CD14-positive monocyte (primary cell): ENCODE measurements at regions not wholly inside any gene's neighbourhood (a gene's known extent, or its start where the extent isn't known, plus 50 kb on each side); places are given as distances from the start of the nearest gene placed in this dataset.

Experiments used
- DNase-seq, 3 donors: peaks; one replicate each; pipeline ENCODE4 v3.0.0-alpha.2; 2011 to 2022
- H2AFZ ChIP-seq: 2 replicates; pipeline ENCODE4 v1.6.0; 2012; ENCODE audit warnings: mild to moderate bottlenecking, low read depth, low read length, inconsistent platforms; ENCODE audit not compliant: insufficient read depth, poor library complexity, severe bottlenecking
- H3K27ac ChIP-seq, 2 donors: 1 replicate in 1 of 2; 2 replicates in 1 of 2; pipeline ENCODE4 v1.5.1; 2012 to 2013; ENCODE audit warnings: low read length in 2 of 2, control low read depth in 1 of 2, inconsistent platforms in 1 of 2, low read depth in 1 of 2, mild to moderate bottlenecking in 1 of 2
- H3K27me3 ChIP-seq, 2 donors: one replicate each; pipeline versions ENCODE4 v1.6.0 to v1.6.1; 2011 to 2013; ENCODE audit warnings: low read length in 2 of 2; ENCODE audit not compliant: control insufficient read depth in 2 of 2, insufficient read depth in 2 of 2
- H3K36me3 ChIP-seq, 2 donors: replicated peaks in 1 of 2; 1 replicate in 1 of 2; 2 replicates in 1 of 2; pipeline versions ENCODE4 v1.5.1 to v1.6.1; 2012 to 2013; ENCODE audit warnings: low read length in 2 of 2, control low read depth in 1 of 2, inconsistent platforms in 1 of 2, mild to moderate bottlenecking in 1 of 2; ENCODE audit not compliant: insufficient read depth in 2 of 2, control insufficient read depth in 1 of 2
- H3K4me1 ChIP-seq, 2 donors: 1 replicate in 1 of 2; 2 replicates in 1 of 2; pipeline versions ENCODE4 v1.5.1 to v1.6.1; 2012 to 2013; ENCODE audit warnings: low read length in 2 of 2, control low read depth in 1 of 2, inconsistent platforms in 1 of 2, mild to moderate bottlenecking in 1 of 2, moderate library complexity in 1 of 2; ENCODE audit not compliant: insufficient read depth in 2 of 2, control insufficient read depth in 1 of 2
- H3K4me2 ChIP-seq: replicated peaks from 2 replicates; pipeline ENCODE3; 2012; ENCODE audit warnings: low read length, moderate library complexity, mild to moderate bottlenecking; ENCODE audit not compliant: poor library complexity, severe bottlenecking; ENCODE audit errors: extremely low read depth
- H3K4me3 ChIP-seq, 3 experiments: fragments of 200-600 bp in 1 of 3; sonication (generic) in 1 of 3; replicated peaks in 1 of 3; 1 replicate in 2 of 3; 2 replicates in 1 of 3; pipeline ENCODE4 v1.5.1; 2011 to 2013; ENCODE audit warnings: low read length in 3 of 3, mild to moderate bottlenecking in 3 of 3, control low read depth in 2 of 3, low read depth in 2 of 3, inconsistent platforms in 1 of 3, moderate library complexity in 1 of 3
- H3K79me2 ChIP-seq: 2 replicates; pipeline ENCODE4 v1.6.0; 2012; ENCODE audit warnings: mild to moderate bottlenecking, control low read depth, inconsistent platforms, low read length, moderate library complexity; ENCODE audit not compliant: insufficient read depth
- H3K9ac ChIP-seq: 2 replicates; pipeline ENCODE4 v1.6.0; 2017; ENCODE audit warnings: low read length, mild to moderate bottlenecking; ENCODE audit not compliant: insufficient read depth, poor library complexity, severe bottlenecking
- H3K9me3 ChIP-seq, 2 donors: replicated peaks in 1 of 2; 1 replicate in 1 of 2; 2 replicates in 1 of 2; pipeline versions ENCODE4 v1.5.1 to v1.6.1; 2012 to 2013; ENCODE audit warnings: low read length in 2 of 2, control low read depth in 1 of 2; ENCODE audit not compliant: control insufficient read depth in 1 of 2, insufficient read depth in 1 of 2
- H4K20me1 ChIP-seq: 2 replicates; pipeline ENCODE4 v1.6.0; 2012; ENCODE audit warnings: mild to moderate bottlenecking, low read length, control low read depth, moderate library complexity; ENCODE audit not compliant: insufficient read depth
- H3K27ac Mint-ChIP-seq, 7 donors: one replicate each; pipeline ENCODE4 v1.8.0; 2020; ENCODE audit warnings: mild to moderate bottlenecking in 7 of 7, mixed read lengths in 7 of 7, moderate library complexity in 6 of 7, inconsistent platforms in 2 of 7
- H3K27me3 Mint-ChIP-seq, 3 donors: one replicate each; pipeline ENCODE4 v1.8.0; 2021 to 2022; ENCODE audit warnings: low read depth in 3 of 3, mild to moderate bottlenecking in 3 of 3, mixed read lengths in 3 of 3, moderate library complexity in 3 of 3, inconsistent platforms in 1 of 3
- H3K36me3 Mint-ChIP-seq, 2 donors: one replicate each; pipeline ENCODE4 v1.8.0; 2020; ENCODE audit warnings: mixed read lengths in 2 of 2, inconsistent platforms in 1 of 2, mild to moderate bottlenecking in 1 of 2
- H3K4me1 Mint-ChIP-seq: one replicate; pipeline ENCODE4 v1.8.0; 2020; ENCODE audit warnings: mild to moderate bottlenecking, mixed read lengths
- H3K4me3 Mint-ChIP-seq, 2 donors: one replicate each; pipeline ENCODE4 v1.8.0; 2020; ENCODE audit warnings: mild to moderate bottlenecking in 2 of 2, mixed read lengths in 2 of 2, moderate library complexity in 1 of 2
- H3K9me3 Mint-ChIP-seq, 7 donors: one replicate each; pipeline ENCODE4 v1.8.0; 2020 to 2022; ENCODE audit warnings: mixed read lengths in 7 of 7, mild to moderate bottlenecking in 6 of 7, moderate library complexity in 6 of 7, inconsistent platforms in 2 of 7
- CTCF ChIP-seq: fragments of 200-600 bp; IDR thresholded peaks from one replicate; pipeline ENCODE4 v1.8.0; 2022; ENCODE audit warnings: antibody characterized with exemption, mild to moderate bottlenecking
- WGBS: methylation state at CpG from one replicate; pipeline ENCODE4 v1.1.5; 2013; ENCODE audit warnings: missing lambda C conversion rate; ENCODE audit not compliant: insufficient coverage; 5-methylcytosine and 5-hydroxymethylcytosine counted together
- intact Hi-C, 2 donors: fragments of 100-400 bp; cut with micrococcal nuclease; formaldehyde crosslinking; loops; one replicate each; pipeline versions ENCODE4 v1.15.0 to v1.15.1; 2023

GRCh38 chr4:156182269-156182668, 228.6 kb upstream of the CTSO start:
- Histone ChIP-seq H3K4me1 (no peaks in the 10 kb centered on the region), H3K27ac (no peak overlapping the region), H3K36me3 (no peaks in the 10 kb centered on the region), H4K20me1 (no peaks in the 10 kb centered on the region), H3K4me2 (no peak overlapping the region), H3K9me3 (no peaks in the 10 kb centered on the region), H3K9ac (no peak overlapping the region), H3K27me3 (no peaks in the 10 kb centered on the region), H3K79me2 (no peaks in the 10 kb centered on the region), H3K4me3 (no peak overlapping the region), H2AFZ (no peak overlapping the region)
- no peaks in the 10 kb centered on the region for H3K9me3 Mint-ChIP-seq
- no peaks in the 10 kb centered on the region for H3K36me3 Mint-ChIP-seq
- no peak for DNase-seq
- H3K27ac Mint-ChIP-seq, result no peak overlapping the region
- peaks cover 0 to 1% (median 0%) of the 10 kb centered on the region in 3 donors for H3K27me3 Mint-ChIP-seq
- TF ChIP-seq CTCF, result no peak
- H3K4me3 Mint-ChIP-seq, result no peak overlapping the region
- no peaks in the 10 kb centered on the region for H3K4me1 Mint-ChIP-seq
- no CpG with 5 or more reads among the region's 1 CpG for WGBS
- intact Hi-C loops, result no loop called here

DNA sequence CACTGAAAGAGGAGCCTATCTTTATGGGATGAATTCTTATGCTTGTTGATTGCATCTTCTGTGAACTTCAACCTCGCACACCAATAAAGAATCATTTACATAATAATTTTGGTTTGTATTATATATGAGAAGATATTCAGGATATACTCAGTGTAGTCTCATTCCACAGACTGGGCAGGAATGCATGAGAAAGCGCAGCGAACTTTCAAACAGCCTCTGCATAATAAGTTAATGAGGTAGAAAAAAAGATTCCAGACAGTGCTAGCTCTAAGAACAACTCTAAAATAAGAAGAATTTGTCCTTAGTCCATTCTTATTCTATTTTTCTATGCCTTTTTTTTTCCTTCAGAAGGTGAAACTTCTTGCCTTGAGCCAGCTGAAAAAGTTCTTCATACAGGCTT, 224.3 kb upstream of the CTSO start:
- Histone ChIP-seq H3K9ac (no peak overlapping the region), H3K4me3 (no peak overlapping the region), H3K9me3 (no peaks in the 10 kb centered on the region), H3K79me2 (no peaks in the 10 kb centered on the region), H3K27me3 (no peaks in the 10 kb centered on the region), H3K4me2 (no peak overlapping the region), H4K20me1 (no peaks in the 10 kb centered on the region), H2AFZ (no peak overlapping the region), H3K4me1 (no peaks in the 10 kb centered on the region), H3K36me3 (no peaks in the 10 kb centered on the region), H3K27ac (no peak overlapping the region)
- intact Hi-C loops, result no loop called here
- no CpG with 5 or more reads among the region's 3 CpGs for WGBS
- Mint-ChIP-seq H3K9me3 (peaks cover 0 to 4% (median 0%) of the 10 kb centered on the region in 7 donors), H3K27ac (no peak overlapping the region), H3K36me3 (no peaks in the 10 kb centered on the region), H3K4me1 (no peaks in the 10 kb centered on the region), H3K27me3 (no peaks in the 10 kb centered on the region), H3K4me3 (no peak overlapping the region)
- TF ChIP-seq CTCF, result no peak
- no peak for DNase-seq
